Brain pericyte (primary cell): ENCODE measurements at regions not wholly inside any gene's neighbourhood (a gene's known extent, or its start where the extent isn't known, plus 50 kb on each side); places are given as distances from the start of the nearest gene placed in this dataset.

Experiments
- DNase-seq: peaks from one replicate; pipeline ENCODE4 v3.0.0-alpha.2; 2012; ENCODE audit warnings: low read depth, low spot score

GRCh38 chr9:115939065-115939765 lies 214.4 kb upstream of the PAPPA start:
- no peak for DNase-seq

GRCh38 chr9:115941561-115942315 lies 211.9 kb upstream of the PAPPA start:
- DNase-seq = no peak

GRCh38 chr9:115943431-115944165 lies 210.0 kb upstream of the PAPPA start:
- no peak for DNase-seq

- peak; percentile 88 for DNase-seq
Observed at GRCh38 chr9:115944166-115944948, 209.2 kb upstream of the PAPPA start.

- DNase-seq = no peak
Observed at GRCh38 chr9:115945009-115945431, 208.6 kb upstream of the PAPPA start.

- no peak for DNase-seq
Observed at GRCh38 chr9:115946530-115946929, 207.1 kb upstream of the PAPPA start.

GRCh38 chr9:115951977-115952376 lies 201.6 kb upstream of the PAPPA start:
- no peak for DNase-seq

- no peak for DNase-seq
Observed at GRCh38 chr9:115952430-115953292, 200.9 kb upstream of the PAPPA start.

- no peak for DNase-seq
Observed at GRCh38 chr9:115956371-115956770, 197.2 kb upstream of the PAPPA start.

- no peak for DNase-seq
Observed at GRCh38 chr9:115957585-115957984, 196.0 kb upstream of the PAPPA start.

- DNase-seq = no peak
Observed at GRCh38 chr9:115964710-115965347, 188.8 kb upstream of the PAPPA start.

GRCh38 chr9:115966660-115967059 lies 186.9 kb upstream of the PAPPA start:
- no peak for DNase-seq

GRCh38 chr9:115969096-115969495 lies 184.5 kb upstream of the PAPPA start:
- no peak for DNase-seq

- DNase-seq = no peak
Observed at GRCh38 chr9:115972362-115972761, 181.2 kb upstream of the PAPPA start.

GRCh38 chr9:115972843-115973595 lies 180.6 kb upstream of the PAPPA start:
- DNase-seq = no peak

GRCh38 chr9:115976781-115977180 lies 176.8 kb upstream of the PAPPA start:
- no peak for DNase-seq

GRCh38 chr9:115978091-115978490 lies 175.5 kb upstream of the PAPPA start:
- DNase-seq = no peak

- no peak for DNase-seq
Observed at GRCh38 chr9:115978659-115979096, 174.9 kb upstream of the PAPPA start.

- no peak for DNase-seq
Observed at GRCh38 chr9:115980054-115980453, 173.5 kb upstream of the PAPPA start.
